ENCODE measurements at regions not wholly inside any gene's neighbourhood (a gene's known extent, or its start where the extent isn't known, plus 50 kb on each side); places are given as distances from the start of the nearest gene placed in this dataset.
A peak's percentile ranks its signal among the peaks of the same experiment; 100 is the strongest.

DNA sequence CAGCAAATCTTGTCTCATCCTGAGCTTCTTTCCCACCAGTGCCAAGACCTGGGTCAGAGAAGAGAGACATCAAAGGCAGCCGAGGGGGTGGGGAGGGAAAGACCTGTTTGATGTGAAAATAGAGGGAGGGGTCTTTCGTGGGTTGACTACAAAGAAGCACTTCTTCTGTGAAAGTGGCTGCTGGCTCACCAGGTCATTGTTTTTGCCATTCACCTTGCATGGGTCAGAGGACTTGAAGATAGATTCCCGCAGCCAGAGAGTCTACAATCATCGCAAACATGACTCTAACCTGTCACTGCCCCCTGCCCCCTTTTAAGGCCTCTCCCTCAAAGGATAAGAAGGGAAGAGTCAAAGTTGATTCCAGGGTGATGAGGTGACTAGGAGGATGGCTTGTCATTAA lies 166.1 kb upstream of the BMPER start:
- Mint-ChIP-seq H3K27ac (no peak overlapping the region), H3K4me3 (no peak overlapping the region)

DNA sequence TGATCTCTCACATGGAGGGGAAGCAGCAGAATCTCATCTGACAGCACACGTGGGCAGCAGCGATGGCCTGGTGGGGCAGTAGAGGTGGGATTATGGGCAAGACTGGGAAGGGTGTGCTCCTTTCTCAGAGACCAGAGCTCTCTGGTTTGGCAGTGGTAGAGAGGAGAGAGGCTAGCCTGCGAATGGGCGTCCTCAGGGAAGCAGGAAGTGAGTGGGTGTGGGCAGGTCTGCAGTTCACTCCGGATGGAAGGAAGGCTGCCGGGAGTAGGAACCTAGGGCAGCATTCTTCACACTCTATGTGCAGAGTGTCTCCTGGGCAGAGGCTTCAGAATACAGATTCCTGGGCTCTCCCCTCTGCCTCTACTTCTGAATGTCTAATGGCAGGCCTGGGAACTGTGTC lies 162.8 kb upstream of the BMPER start:
- Histone ChIP-seq H3K4me1 (ENCODE audit: control insufficient read depth, insufficient read depth, low read length, poor library complexity, severe bottlenecking) (no peaks in the 10 kb centered on the region), H3K36me3 (ENCODE audit: control insufficient read depth, insufficient read depth, low read length) (no peaks in the 10 kb centered on the region), H3K4me3 (ENCODE audit: low read depth, low read length) (no peak overlapping the region), H3K27me3 (ENCODE audit: control insufficient read depth, insufficient read depth, low read length) (no peaks in the 10 kb centered on the region), H3K27ac (ENCODE audit: insufficient read depth, low read length, poor library complexity, severe bottlenecking) (no peak overlapping the region), H3K9me3 (ENCODE audit: control insufficient read depth in 2 of 2, low read length in 2 of 2) (no peaks in the 10 kb centered on the region)
- H3K4me3 Mint-ChIP-seq: no peak overlapping the region
- DNase-seq (no peak), ATAC-seq (ENCODE audit: low read depth in 2 of 2) (no peak)
- H3K9me3 Mint-ChIP-seq: peaks cover 0 to 2% (median 0%) of the 10 kb centered on the region in 7 donors
- H3K36me3 Mint-ChIP-seq: no peaks in the 10 kb centered on the region
- H3K4me1 Mint-ChIP-seq: no peaks in the 10 kb centered on the region
- no peaks in the 10 kb centered on the region for H3K27me3 Mint-ChIP-seq
- peak overlapping the region in 1 of 3 donors; percentile 54 for H3K27ac Mint-ChIP-seq

More for the DNA sequence above, 166.1 kb upstream of the BMPER start:
- Mint-ChIP-seq H3K4me1 (no peaks in the 10 kb centered on the region), H3K36me3 (no peaks in the 10 kb centered on the region), H3K27me3 (no peaks in the 10 kb centered on the region), H3K9me3 (peaks cover 0 to 5% (median 0%) of the 10 kb centered on the region in 7 donors)
- H3K36me3 ChIP-seq (ENCODE audit: control insufficient read depth, insufficient read depth, low read length): no peaks in the 10 kb centered on the region
- H3K4me3 ChIP-seq (ENCODE audit: low read depth, low read length): no peak overlapping the region
- ATAC-seq (ENCODE audit: low read depth in 2 of 2) (no peak), DNase-seq (no peak)
- no peaks in the 10 kb centered on the region for H3K27me3 ChIP-seq (ENCODE audit: control insufficient read depth, insufficient read depth, low read length)
- H3K27ac ChIP-seq (ENCODE audit: insufficient read depth, low read length, poor library complexity, severe bottlenecking): no peak overlapping the region
- no peaks in the 10 kb centered on the region for H3K4me1 ChIP-seq (ENCODE audit: control insufficient read depth, insufficient read depth, low read length, poor library complexity, severe bottlenecking)
- no peaks in the 10 kb centered on the region for H3K9me3 ChIP-seq (ENCODE audit: control insufficient read depth in 2 of 2, low read length in 2 of 2)

DNA sequence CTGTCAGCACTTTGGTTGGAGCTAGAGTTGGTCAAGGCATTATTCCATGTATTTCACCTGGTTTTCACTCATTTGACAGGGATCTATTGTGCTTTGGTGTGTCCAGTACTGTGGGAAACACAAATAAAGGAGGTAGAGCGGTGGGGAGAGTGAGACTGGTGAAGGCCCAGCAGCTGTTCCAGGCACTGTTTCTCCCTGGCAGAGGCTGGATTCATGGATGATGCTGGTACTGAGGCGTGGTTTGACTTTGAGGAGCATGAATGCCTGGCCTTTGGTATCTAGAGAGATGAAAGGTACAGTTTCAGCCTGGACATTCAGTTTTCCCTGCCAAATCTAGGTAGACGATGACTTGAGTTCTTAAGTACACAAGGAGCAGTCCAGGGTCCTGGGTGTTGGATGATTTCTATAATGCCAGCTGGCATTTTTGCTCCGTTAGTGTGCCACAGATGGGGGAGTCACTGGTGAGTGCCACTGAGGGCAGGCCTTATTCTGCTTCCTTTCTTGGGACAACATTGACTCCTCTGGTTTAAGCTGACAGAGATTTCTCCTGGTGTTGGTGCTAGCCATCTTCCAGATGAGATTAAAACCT lies 162.2 kb upstream of the BMPER start:
- no peaks in the 10 kb centered on the region for H3K4me1 ChIP-seq (ENCODE audit: control insufficient read depth, insufficient read depth, low read length, poor library complexity, severe bottlenecking)
- no peaks in the 10 kb centered on the region for H3K36me3 ChIP-seq (ENCODE audit: control insufficient read depth, insufficient read depth, low read length)
- no peaks in the 10 kb centered on the region for H3K27me3 ChIP-seq (ENCODE audit: control insufficient read depth, insufficient read depth, low read length)
- Mint-ChIP-seq H3K27ac (no peak overlapping the region), H3K9me3 (peaks cover 0 to 3% (median 0%) of the 10 kb centered on the region in 7 donors), H3K27me3 (no peaks in the 10 kb centered on the region), H3K4me1 (no peaks in the 10 kb centered on the region), H3K36me3 (no peaks in the 10 kb centered on the region), H3K4me3 (no peak overlapping the region)
- ATAC-seq (ENCODE audit: low read depth in 2 of 2) (no peak), DNase-seq (no peak)
- no peak overlapping the region for H3K4me3 ChIP-seq (ENCODE audit: low read depth, low read length)
- H3K9me3 ChIP-seq (ENCODE audit: control insufficient read depth in 2 of 2, low read length in 2 of 2): no peaks in the 10 kb centered on the region
- H3K27ac ChIP-seq (ENCODE audit: insufficient read depth, low read length, poor library complexity, severe bottlenecking): no peak overlapping the region

DNA sequence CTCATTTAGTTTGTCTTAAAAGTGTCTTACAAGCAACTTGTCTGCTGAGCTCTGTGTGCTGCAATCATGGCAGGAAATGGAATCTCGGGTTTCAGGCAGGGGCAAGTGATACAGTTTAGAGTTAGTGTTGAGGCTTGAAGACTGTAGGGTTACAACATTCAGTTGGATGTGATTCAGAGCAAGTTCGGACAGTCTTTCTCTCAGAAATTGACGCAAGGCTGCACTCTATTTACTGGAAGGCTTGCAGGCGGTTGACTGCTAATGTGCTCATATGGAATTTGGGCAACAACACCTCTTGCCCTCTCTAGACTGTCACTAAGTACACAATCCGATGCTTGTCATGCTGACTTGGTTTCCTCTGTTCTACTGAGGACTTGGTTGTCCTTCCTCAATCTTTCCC lies 161.7 kb upstream of the BMPER start:
- Histone ChIP-seq H3K27me3 (ENCODE audit: control insufficient read depth, insufficient read depth, low read length) (no peaks in the 10 kb centered on the region), H3K27ac (ENCODE audit: insufficient read depth, low read length, poor library complexity, severe bottlenecking) (no peak overlapping the region), H3K9me3 (ENCODE audit: control insufficient read depth in 2 of 2, low read length in 2 of 2) (no peaks in the 10 kb centered on the region), H3K4me1 (ENCODE audit: control insufficient read depth, insufficient read depth, low read length, poor library complexity, severe bottlenecking) (no peaks in the 10 kb centered on the region), H3K4me3 (ENCODE audit: low read depth, low read length) (no peak overlapping the region), H3K36me3 (ENCODE audit: control insufficient read depth, insufficient read depth, low read length) (no peaks in the 10 kb centered on the region)
- Mint-ChIP-seq H3K4me3 (no peak overlapping the region), H3K27me3 (no peaks in the 10 kb centered on the region), H3K27ac (no peak overlapping the region), H3K9me3 (peaks cover 0 to 4% (median 0%) of the 10 kb centered on the region in 7 donors), H3K4me1 (no peaks in the 10 kb centered on the region), H3K36me3 (no peaks in the 10 kb centered on the region)
- no peak for ATAC-seq (ENCODE audit: low read depth in 2 of 2)
- no peak for DNase-seq

DNA sequence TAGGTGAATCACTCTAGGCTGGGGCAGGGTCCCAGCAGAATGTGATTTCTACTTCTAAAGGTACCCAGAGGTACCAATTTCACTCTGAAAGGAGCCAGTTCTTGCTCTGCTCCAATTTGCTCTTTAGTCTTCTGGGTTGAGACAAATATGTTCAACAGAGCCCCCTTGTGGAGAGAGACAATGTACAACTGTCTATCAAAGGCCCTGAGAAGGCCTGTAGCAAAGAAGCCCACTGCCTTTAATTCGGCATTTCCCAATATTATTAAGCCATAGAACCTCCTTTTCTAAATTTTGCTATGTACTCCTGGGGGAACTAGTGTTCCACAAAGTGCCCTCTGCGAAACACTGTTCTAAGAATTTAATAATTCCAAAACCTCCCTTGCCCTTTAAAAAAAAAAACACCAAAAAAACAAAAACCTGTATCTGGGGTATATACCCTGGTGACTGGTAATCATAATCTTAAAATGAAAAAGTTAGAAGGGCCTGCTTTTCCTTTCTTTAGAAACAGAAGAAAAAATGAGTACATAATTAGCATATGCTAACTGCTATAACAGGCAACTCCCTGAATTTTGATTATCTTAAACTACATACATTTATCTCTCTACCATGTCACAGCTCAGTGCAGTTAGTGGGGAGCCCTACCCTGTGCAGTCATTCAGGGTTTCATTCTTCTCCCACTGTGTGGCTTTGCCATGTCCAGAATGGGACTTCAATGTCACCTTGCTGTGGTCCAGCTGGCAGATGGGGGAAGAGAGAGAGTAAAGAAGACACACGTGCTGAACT lies 160.9 kb upstream of the BMPER start:
- Mint-ChIP-seq H3K27ac (no peak overlapping the region), H3K4me1 (no peaks in the 10 kb centered on the region), H3K36me3 (no peaks in the 10 kb centered on the region), H3K4me3 (no peak overlapping the region), H3K27me3 (no peaks in the 10 kb centered on the region), H3K9me3 (peaks cover 0 to 4% (median 0%) of the 10 kb centered on the region in 7 donors)
- no peak for ATAC-seq (ENCODE audit: low read depth in 2 of 2)
- Histone ChIP-seq H3K4me3 (ENCODE audit: low read depth, low read length) (no peak overlapping the region), H3K4me1 (ENCODE audit: control insufficient read depth, insufficient read depth, low read length, poor library complexity, severe bottlenecking) (no peaks in the 10 kb centered on the region), H3K36me3 (ENCODE audit: control insufficient read depth, insufficient read depth, low read length) (no peaks in the 10 kb centered on the region), H3K27ac (ENCODE audit: insufficient read depth, low read length, poor library complexity, severe bottlenecking) (no peak overlapping the region), H3K27me3 (ENCODE audit: control insufficient read depth, insufficient read depth, low read length) (no peaks in the 10 kb centered on the region), H3K9me3 (ENCODE audit: control insufficient read depth in 2 of 2, low read length in 2 of 2) (no peaks in the 10 kb centered on the region)
- DNase-seq: peak in 1 of 3 donors; percentile 39

DNA sequence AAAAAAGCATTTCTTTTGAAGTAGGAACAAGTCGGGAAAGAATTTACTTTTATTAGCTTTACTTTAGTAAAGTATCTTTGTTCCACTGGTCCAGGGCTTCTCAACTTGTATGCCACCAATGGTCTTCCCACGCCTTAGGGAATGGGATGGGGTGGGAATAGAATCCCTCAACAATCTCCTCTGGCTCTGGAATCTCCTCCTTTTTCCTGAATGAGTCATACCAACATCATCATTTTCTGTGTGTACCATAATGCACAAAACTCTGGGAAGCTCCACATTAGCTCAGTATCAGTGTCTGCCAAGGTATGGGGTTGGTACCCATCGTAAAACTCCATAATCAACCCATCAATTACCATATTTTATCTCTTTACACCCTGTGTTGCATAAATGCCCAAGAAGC lies 159.4 kb upstream of the BMPER start:
- Mint-ChIP-seq H3K9me3 (peaks cover 0 to 4% (median 0%) of the 10 kb centered on the region in 7 donors), H3K4me1 (no peaks in the 10 kb centered on the region)

DNA sequence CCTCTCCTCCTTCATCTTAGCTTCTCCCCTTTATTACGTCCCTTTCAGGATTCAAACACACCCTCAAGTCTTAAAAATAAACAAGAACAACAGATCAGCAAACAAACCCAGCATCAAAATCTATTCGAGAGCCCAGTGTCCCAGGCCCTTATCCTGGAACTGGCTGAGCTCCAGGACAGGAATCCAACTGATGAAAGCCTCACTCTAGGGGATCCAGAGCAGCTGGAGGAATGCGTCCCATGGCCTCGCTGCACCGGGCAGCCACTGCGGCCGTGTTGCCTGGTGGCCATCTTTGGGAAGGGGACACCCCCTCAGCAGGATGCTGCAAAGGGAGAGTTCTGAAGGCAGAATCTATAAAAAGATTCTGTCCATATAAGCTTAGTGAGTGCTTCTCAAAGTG lies 156.5 kb upstream of the BMPER start:
- no peak overlapping the region for H3K27ac Mint-ChIP-seq
- Histone ChIP-seq H3K27me3 (ENCODE audit: control insufficient read depth, insufficient read depth, low read length) (no peaks in the 10 kb centered on the region), H3K9me3 (ENCODE audit: control insufficient read depth in 2 of 2, low read length in 2 of 2) (no peaks in the 10 kb centered on the region), H3K36me3 (ENCODE audit: control insufficient read depth, insufficient read depth, low read length) (no peaks in the 10 kb centered on the region), H3K27ac (ENCODE audit: insufficient read depth, low read length, poor library complexity, severe bottlenecking) (no peak overlapping the region), H3K4me3 (ENCODE audit: low read depth, low read length) (no peak overlapping the region), H3K4me1 (ENCODE audit: control insufficient read depth, insufficient read depth, low read length, poor library complexity, severe bottlenecking) (no peaks in the 10 kb centered on the region)
- ATAC-seq (ENCODE audit: low read depth in 2 of 2) (no peak), DNase-seq (no peak)
- no peaks in the 10 kb centered on the region for H3K36me3 Mint-ChIP-seq
- no peaks in the 10 kb centered on the region for H3K27me3 Mint-ChIP-seq
- no peaks in the 10 kb centered on the region for H3K4me1 Mint-ChIP-seq
- no peak overlapping the region for H3K4me3 Mint-ChIP-seq
- peaks cover 0 to 6% (median 0%) of the 10 kb centered on the region in 7 donors for H3K9me3 Mint-ChIP-seq

More for the DNA sequence above, 159.4 kb upstream of the BMPER start:
- no peaks in the 10 kb centered on the region for H3K4me1 ChIP-seq (ENCODE audit: control insufficient read depth, insufficient read depth, low read length, poor library complexity, severe bottlenecking)
- H3K4me3 ChIP-seq (ENCODE audit: low read depth, low read length): no peak overlapping the region
- H3K9me3 ChIP-seq (ENCODE audit: control insufficient read depth in 2 of 2, low read length in 2 of 2): no peaks in the 10 kb centered on the region
- H3K36me3 ChIP-seq (ENCODE audit: control insufficient read depth, insufficient read depth, low read length): no peaks in the 10 kb centered on the region
- no peaks in the 10 kb centered on the region for H3K27me3 ChIP-seq (ENCODE audit: control insufficient read depth, insufficient read depth, low read length)
- no peak for ATAC-seq (ENCODE audit: low read depth in 2 of 2)
- DNase-seq: no peak
- no peak overlapping the region for H3K4me3 Mint-ChIP-seq
- no peak overlapping the region for H3K27ac Mint-ChIP-seq
- no peak overlapping the region for H3K27ac ChIP-seq (ENCODE audit: insufficient read depth, low read length, poor library complexity, severe bottlenecking)
- no peaks in the 10 kb centered on the region for H3K36me3 Mint-ChIP-seq
- H3K27me3 Mint-ChIP-seq: no peaks in the 10 kb centered on the region

DNA sequence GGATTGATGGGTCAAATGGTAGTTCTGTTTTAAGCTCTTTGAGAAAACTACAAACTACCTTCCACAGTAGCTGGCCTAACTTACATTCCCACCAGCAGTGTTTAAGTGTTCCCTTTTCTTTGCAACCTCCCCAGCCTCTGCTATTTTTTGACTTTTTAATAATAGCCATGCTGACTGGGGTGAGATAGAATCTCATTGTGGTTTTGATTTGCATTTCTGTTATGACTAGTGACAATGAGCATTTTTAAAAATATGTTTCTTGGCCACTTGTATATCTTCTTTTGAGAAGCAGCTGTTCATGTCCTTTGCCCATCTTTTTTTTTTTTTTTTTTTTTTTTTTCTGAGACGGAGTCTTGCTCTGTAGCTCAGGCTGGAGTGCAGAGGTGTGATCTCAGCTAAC lies 155.2 kb upstream of the BMPER start:
- Mint-ChIP-seq H3K9me3 (peaks cover 0 to 6% (median 0%) of the 10 kb centered on the region in 7 donors), H3K4me1 (no peaks in the 10 kb centered on the region), H3K36me3 (no peaks in the 10 kb centered on the region), H3K4me3 (no peak overlapping the region), H3K27me3 (no peaks in the 10 kb centered on the region), H3K27ac (no peak overlapping the region)
- H3K36me3 ChIP-seq (ENCODE audit: control insufficient read depth, insufficient read depth, low read length): no peaks in the 10 kb centered on the region
- no peak for DNase-seq
- no peaks in the 10 kb centered on the region for H3K27me3 ChIP-seq (ENCODE audit: control insufficient read depth, insufficient read depth, low read length)
- no peak for ATAC-seq (ENCODE audit: low read depth in 2 of 2)
- no peak overlapping the region for H3K4me3 ChIP-seq (ENCODE audit: low read depth, low read length)
- no peaks in the 10 kb centered on the region for H3K4me1 ChIP-seq (ENCODE audit: control insufficient read depth, insufficient read depth, low read length, poor library complexity, severe bottlenecking)
- no peaks in the 10 kb centered on the region for H3K9me3 ChIP-seq (ENCODE audit: control insufficient read depth in 2 of 2, low read length in 2 of 2)
- H3K27ac ChIP-seq (ENCODE audit: insufficient read depth, low read length, poor library complexity, severe bottlenecking): no peak overlapping the region

Data from CD4-positive, CD25-positive, alpha-beta regulatory T cell (primary cell).